ENCODE measurements at regions not wholly inside any gene's neighbourhood (a gene's known extent, or its start where the extent isn't known, plus 50 kb on each side); places are given as distances from the start of the nearest gene placed in this dataset.

- no peak for TF ChIP-seq POLR2A (IDR thresholded peaks at IDR 0.05)
- no peak for TF ChIP-seq CTCF (IDR thresholded peaks at IDR 0.05)
These were observed 464.1 kb upstream of the KLF4 start for GRCh38 chr9:107953556-107954125.
